GM10248 (cell line): ENCODE measurements at regions not wholly inside any gene's neighbourhood (a gene's known extent, or its start where the extent isn't known, plus 50 kb on each side); places are given as distances from the start of the nearest gene placed in this dataset.
"Not testable (repeated sequence)": the region's sequence is repeated elsewhere in the genome, so short reads cannot be mapped to it uniquely, and the experiment has no call there.

Source experiments
- CTCF ChIA-PET: fragments of 300-600 bp; sonication (Branson Sonifier 250); formaldehyde crosslinking; extraction: SDS; loops from one replicate; lab custom pipeline; 2021; ENCODE audit warnings: antibody characterized with exemption; lab: Yijun Ruan, JAX
- POLR2A ChIA-PET: fragments of 350-650 bp; sonication (Branson Sonifier 250); formaldehyde crosslinking; extraction: SDS; loops from one replicate; lab custom pipeline; 2020; ENCODE audit warnings: antibody characterized with exemption; lab: Yijun Ruan, JAX
- DNase-seq: peaks from one replicate; pipeline ENCODE4 v3.0.0; 2012; ENCODE audit errors: extremely low spot score
- CTCF ChIP-seq: IDR thresholded peaks from 2 replicates; pipeline ENCODE4 v1.5.1; 2012; ENCODE audit warnings: mild to moderate bottlenecking, low read depth; ENCODE audit errors: extremely low read depth, missing control alignments, control extremely low read depth

GRCh38 chr5:104576677-104577076, 1014.1 kb upstream of the NUDT12 start:
- ChIA-PET CTCF (interaction anchor here (1.1 to 1.4 kb wide), 2 partner anchors 8 to 11 kb away, joined by 3 to 4 read pairs; no protein-coding TSS in a partner anchor), POLR2A (no interaction called here)
- DNase-seq, result no peak
- no peak for TF ChIP-seq CTCF

- no peak for TF ChIP-seq CTCF
- POLR2A ChIA-PET, result no interaction called here
- CTCF ChIA-PET, result no interaction called here
- DNase-seq, result no peak
Measured at GRCh38 chr5:104573949-104574709, 1011.5 kb upstream of the NUDT12 start.

- CTCF ChIA-PET, result interaction anchor here (1.6 kb wide), 1 partner anchor 18 kb away, joined by 5 read pairs; no protein-coding TSS in a partner anchor
- no peak for DNase-seq
- POLR2A ChIA-PET, result no interaction called here
- TF ChIP-seq CTCF, result no peak
Measured at GRCh38 chr5:104569621-104570020, 1007.0 kb upstream of the NUDT12 start.

GRCh38 chr5:104564530-104564929, 1001.9 kb upstream of the NUDT12 start:
- ChIA-PET POLR2A (no interaction called here), CTCF (no interaction called here)
- TF ChIP-seq CTCF, result no peak
- DNase-seq, result no peak

GRCh38 chr5:104556957-104557356, 994.4 kb upstream of the NUDT12 start:
- ChIA-PET CTCF (no interaction called here), POLR2A (no interaction called here)
- no peak for DNase-seq
- TF ChIP-seq CTCF, result no peak

GRCh38 chr5:104551628-104552027, 989.0 kb upstream of the NUDT12 start:
- TF ChIP-seq CTCF, result no peak
- CTCF ChIA-PET, result no interaction called here
- POLR2A ChIA-PET, result no interaction called here
- DNase-seq, result no peak

GRCh38 chr5:104546871-104547270, 984.3 kb upstream of the NUDT12 start:
- DNase-seq, POLR2A ChIA-PET: not testable (repeated sequence)

More at GRCh38 chr5:104546871-104547270, 984.3 kb upstream of the NUDT12 start:
- CTCF ChIA-PET, result not testable (repeated sequence)
